Tibial nerve (tissue), 4 donors: ENCODE measurements at regions not wholly inside any gene's neighbourhood (a gene's known extent, or its start where the extent isn't known, plus 50 kb on each side); places are given as distances from the start of the nearest gene placed in this dataset.

Experiments
- EP300 ChIP-seq, 2 donors: sonication (generic); formaldehyde crosslinking; IDR thresholded peaks; one replicate each; pipeline ENCODE4 v1.6.1; 2017; ENCODE audit warnings: antibody characterized with exemption in 2 of 2, mild to moderate bottlenecking in 1 of 2
- POLR2A ChIP-seq, 2 donors: fragments of 450-650 bp; IDR thresholded peaks; one replicate each; pipeline ENCODE4 v1.6.1; 2017; ENCODE audit warnings: antibody characterized with exemption in 2 of 2, mild to moderate bottlenecking in 2 of 2, moderate library complexity in 2 of 2
- TF ChIP-seq, protein P1 (sequence below), 5 experiments: fragments of 200-600 bp in 3 of 5; fragments of 450-650 bp in 2 of 5; sonication (generic) in 3 of 5; IDR thresholded peaks; one replicate each; pipeline ENCODE4 v1.5.1; 2016 to 2019; ENCODE audit warnings: antibody characterized with exemption in 5 of 5, mild to moderate bottlenecking in 3 of 5, moderate library complexity in 2 of 5

DNA sequence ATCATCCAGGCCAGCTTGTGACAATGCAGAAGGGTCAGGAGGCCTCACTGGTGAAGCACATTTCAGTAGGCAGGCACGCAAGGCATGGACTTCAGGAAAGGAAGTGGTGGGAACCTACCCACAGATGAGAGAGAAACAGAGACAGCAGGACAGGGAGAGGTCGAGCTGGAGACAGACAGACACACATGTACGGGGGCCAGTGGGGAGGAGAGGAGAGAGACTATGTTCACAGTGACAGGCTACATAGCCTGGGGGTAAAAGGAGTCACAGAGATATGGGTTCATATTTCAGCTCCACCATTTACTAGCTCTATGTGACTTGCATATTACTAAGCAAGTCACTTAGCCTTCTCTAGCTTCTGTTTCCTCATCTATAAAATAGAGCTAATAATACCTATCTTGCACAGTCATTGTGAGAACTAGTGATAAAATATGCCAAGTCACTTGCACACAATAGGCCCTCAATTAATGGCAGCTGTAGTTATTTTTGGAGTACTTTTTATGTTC, 91.1 kb upstream of the FUT8 start:
- TF ChIP-seq, protein P1, sequence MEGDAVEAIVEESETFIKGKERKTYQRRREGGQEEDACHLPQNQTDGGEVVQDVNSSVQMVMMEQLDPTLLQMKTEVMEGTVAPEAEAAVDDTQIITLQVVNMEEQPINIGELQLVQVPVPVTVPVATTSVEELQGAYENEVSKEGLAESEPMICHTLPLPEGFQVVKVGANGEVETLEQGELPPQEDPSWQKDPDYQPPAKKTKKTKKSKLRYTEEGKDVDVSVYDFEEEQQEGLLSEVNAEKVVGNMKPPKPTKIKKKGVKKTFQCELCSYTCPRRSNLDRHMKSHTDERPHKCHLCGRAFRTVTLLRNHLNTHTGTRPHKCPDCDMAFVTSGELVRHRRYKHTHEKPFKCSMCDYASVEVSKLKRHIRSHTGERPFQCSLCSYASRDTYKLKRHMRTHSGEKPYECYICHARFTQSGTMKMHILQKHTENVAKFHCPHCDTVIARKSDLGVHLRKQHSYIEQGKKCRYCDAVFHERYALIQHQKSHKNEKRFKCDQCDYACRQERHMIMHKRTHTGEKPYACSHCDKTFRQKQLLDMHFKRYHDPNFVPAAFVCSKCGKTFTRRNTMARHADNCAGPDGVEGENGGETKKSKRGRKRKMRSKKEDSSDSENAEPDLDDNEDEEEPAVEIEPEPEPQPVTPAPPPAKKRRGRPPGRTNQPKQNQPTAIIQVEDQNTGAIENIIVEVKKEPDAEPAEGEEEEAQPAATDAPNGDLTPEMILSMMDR (IDR thresholded peaks at IDR 0.05), result no peak
- TF ChIP-seq POLR2A (IDR thresholded peaks at IDR 0.05), result no peak
- TF ChIP-seq EP300 (IDR thresholded peaks at IDR 0.05), result no peak
